ENCODE measurements at regions not wholly inside any gene's neighbourhood (a gene's known extent, or its start where the extent isn't known, plus 50 kb on each side); places are given as distances from the start of the nearest gene placed in this dataset.

- Mint-ChIP-seq H3K4me3 (no peak overlapping the region), H3K27ac (peak overlapping the region in 1 of 6 donors; percentile 59), H3K27me3 (ENCODE audit: low read depth in 3 of 3) (peaks cover 2 to 27% (median 18%) of the 10 kb centered on the region in 3 donors)
Observed at GRCh38 chr12:108462686-108463085, 52.4 kb upstream of the FICD start.

DNA sequence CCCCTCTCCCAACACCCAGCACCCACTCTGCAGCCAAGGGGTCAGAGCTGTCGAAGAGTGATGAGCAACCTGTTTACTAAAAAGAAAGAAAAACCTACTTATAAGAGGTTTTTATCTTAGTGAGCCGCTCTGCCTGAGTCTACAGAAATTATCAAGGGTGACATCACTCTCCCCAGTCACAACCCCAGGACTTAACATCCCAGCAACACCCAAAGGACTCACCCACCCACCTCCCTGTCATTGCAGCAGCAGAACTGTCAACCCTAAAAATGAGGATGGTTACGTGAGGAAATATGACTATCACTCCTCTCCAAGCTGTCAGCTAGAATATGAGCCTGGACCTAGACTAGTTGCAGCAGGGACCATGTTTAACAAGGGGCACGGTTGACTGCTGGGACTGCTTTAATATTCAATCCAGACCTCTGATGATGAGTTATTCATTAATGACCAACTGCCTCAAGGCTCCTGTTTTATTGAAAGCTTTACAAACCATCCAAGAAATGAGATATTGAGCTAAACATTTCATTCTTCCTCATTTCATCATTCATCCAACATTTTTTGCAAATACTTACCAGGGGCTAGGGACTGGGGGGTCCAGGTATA lies 53.9 kb upstream of the FICD start:
- Mint-ChIP-seq H3K4me1 (peaks cover 6% of the 10 kb centered on the region in 2 donors), H3K9me3 (no peaks in the 10 kb centered on the region), H3K27ac (no peak overlapping the region), H3K27me3 (ENCODE audit: low read depth in 3 of 3) (peaks cover 2 to 25% (median 17%) of the 10 kb centered on the region in 3 donors), H3K36me3 (no peaks in the 10 kb centered on the region), H3K4me3 (no peak overlapping the region)
- DNase-seq = no peak

More at GRCh38 chr12:108462686-108463085, 52.4 kb upstream of the FICD start:
- Mint-ChIP-seq H3K9me3 (no peaks in the 10 kb centered on the region), H3K36me3 (no peaks in the 10 kb centered on the region), H3K4me1 (no peaks in the 10 kb centered on the region)
- no peak for DNase-seq

DNA sequence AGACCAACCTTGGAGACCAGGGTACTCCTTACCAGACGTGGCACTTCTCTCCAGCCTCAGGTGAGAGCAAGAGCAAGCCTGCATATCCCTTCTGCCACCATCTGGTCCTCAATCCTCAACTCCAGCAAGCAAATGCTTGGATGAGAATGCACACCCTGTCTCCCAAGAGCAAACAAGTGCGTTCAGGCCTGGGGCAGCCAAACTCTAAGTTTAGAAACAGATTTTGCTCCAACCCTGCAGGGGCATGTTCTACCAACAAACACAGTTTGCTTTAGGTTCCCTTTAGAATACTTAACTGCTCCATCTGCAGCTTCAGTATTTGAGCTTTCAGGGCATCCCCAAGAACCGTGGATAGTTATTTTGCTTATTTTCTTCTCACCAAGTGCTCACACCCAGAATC lies 55.9 kb upstream of the FICD start:
- Mint-ChIP-seq H3K27ac (no peak overlapping the region), H3K4me1 (peaks cover 17% of the 10 kb centered on the region in 2 donors), H3K4me3 (no peak overlapping the region), H3K36me3 (no peaks in the 10 kb centered on the region), H3K27me3 (ENCODE audit: low read depth in 3 of 3) (peaks cover 8 to 28% (median 13%) of the 10 kb centered on the region in 3 donors), H3K9me3 (peaks cover 0 to 1% (median 0%) of the 10 kb centered on the region in 6 donors)
- no peak for DNase-seq

DNA sequence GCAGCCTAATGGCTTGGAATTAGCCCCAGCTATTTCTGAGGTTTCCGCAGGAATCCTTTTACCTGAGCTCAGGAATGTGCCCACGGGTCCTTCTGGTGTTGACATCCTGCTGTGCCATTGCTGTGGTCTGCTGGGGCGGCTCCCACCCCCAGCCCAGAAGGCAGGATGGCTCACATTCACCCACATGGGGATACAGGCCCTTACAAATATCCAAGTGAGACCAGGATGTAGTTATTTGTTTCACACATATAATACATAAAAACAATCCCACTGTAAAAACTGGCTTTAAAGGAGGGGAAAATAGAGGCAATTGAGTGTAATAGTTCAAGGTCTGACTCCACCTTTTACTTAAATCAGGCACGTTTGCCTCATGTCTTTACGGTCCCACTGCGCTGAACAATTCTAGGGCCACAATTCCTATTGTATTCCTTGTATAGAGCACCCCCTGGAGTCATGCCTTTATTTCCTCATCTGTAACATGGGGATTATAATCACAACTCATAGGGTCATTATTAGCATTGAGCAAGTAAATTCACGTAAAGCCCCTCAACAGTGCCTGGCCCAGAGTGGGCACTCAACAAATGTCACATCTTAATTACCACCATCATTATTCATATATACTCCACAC lies 57.2 kb upstream of the FICD start:
- peaks cover 0 to 1% (median 0%) of the 10 kb centered on the region in 6 donors for H3K9me3 Mint-ChIP-seq
- H3K27me3 Mint-ChIP-seq (ENCODE audit: low read depth in 3 of 3) = peaks cover 5 to 22% (median 6%) of the 10 kb centered on the region in 3 donors
- H3K27ac Mint-ChIP-seq = no peak overlapping the region
- no peak overlapping the region for H3K4me3 Mint-ChIP-seq
- DNase-seq = no peak
- H3K36me3 Mint-ChIP-seq = no peaks in the 10 kb centered on the region
- H3K4me1 Mint-ChIP-seq = peaks cover 17% of the 10 kb centered on the region in 2 donors

- H3K27ac Mint-ChIP-seq = no peak overlapping the region
- peaks cover 17% of the 10 kb centered on the region in 2 donors for H3K4me1 Mint-ChIP-seq
- peaks cover 0 to 1% (median 0%) of the 10 kb centered on the region in 6 donors for H3K9me3 Mint-ChIP-seq
- H3K36me3 Mint-ChIP-seq = no peaks in the 10 kb centered on the region
- DNase-seq = peak; percentile 56 to 66 (median 62)
- H3K27me3 Mint-ChIP-seq (ENCODE audit: low read depth in 3 of 3) = peaks cover 2 to 21% (median 6%) of the 10 kb centered on the region in 3 donors
- H3K4me3 Mint-ChIP-seq = no peak overlapping the region
Observed at GRCh38 chr12:108457006-108457733, 57.9 kb upstream of the FICD start.

- H3K27me3 Mint-ChIP-seq (ENCODE audit: low read depth in 3 of 3) = peaks cover 2 to 19% (median 8%) of the 10 kb centered on the region in 3 donors
- H3K36me3 Mint-ChIP-seq = no peaks in the 10 kb centered on the region
- no peak overlapping the region for H3K4me3 Mint-ChIP-seq
- peaks cover 17% of the 10 kb centered on the region in 2 donors for H3K4me1 Mint-ChIP-seq
- peaks cover 0 to 1% (median 0%) of the 10 kb centered on the region in 6 donors for H3K9me3 Mint-ChIP-seq
- no peak overlapping the region for H3K27ac Mint-ChIP-seq
- DNase-seq = peak in 1 of 3 donors; percentile 17
Observed at GRCh38 chr12:108455706-108456105, 59.4 kb upstream of the FICD start.

DNA sequence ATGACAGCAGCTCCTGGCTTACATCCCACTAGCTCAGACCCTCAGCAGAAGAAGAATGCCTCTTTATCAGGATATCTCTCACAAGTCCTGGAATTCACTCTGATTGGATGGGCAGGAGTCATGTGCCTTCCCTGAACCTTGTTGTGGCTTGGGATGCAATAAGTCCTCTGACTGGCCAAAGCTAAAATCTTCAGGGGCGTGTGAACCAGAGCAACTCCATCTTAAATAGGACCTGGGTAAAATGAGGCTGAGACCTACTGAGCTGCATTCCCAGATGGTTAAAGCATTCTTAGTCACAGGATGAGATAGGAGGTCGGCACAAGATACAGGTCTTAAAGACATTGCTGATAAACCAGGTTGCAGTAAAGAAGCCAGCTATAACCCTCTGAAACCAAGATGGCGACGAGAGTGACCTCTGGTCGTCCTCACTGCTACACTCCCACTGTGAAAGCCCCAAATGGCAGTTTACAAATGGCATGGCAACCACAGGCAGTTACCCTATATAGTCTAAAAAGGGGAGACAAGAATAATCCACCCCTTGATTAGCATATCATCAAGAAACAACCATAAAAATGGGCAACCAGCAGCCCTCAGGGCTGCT lies 60.4 kb upstream of the FICD start:
- Mint-ChIP-seq H3K27ac (no peak overlapping the region), H3K27me3 (ENCODE audit: low read depth in 3 of 3) (peaks cover 0 to 19% (median 8%) of the 10 kb centered on the region in 3 donors), H3K4me3 (no peak overlapping the region), H3K4me1 (peaks cover 17% of the 10 kb centered on the region in 2 donors), H3K36me3 (no peaks in the 10 kb centered on the region), H3K9me3 (peaks cover 0 to 1% (median 0%) of the 10 kb centered on the region in 6 donors)
- no peak for DNase-seq

DNA sequence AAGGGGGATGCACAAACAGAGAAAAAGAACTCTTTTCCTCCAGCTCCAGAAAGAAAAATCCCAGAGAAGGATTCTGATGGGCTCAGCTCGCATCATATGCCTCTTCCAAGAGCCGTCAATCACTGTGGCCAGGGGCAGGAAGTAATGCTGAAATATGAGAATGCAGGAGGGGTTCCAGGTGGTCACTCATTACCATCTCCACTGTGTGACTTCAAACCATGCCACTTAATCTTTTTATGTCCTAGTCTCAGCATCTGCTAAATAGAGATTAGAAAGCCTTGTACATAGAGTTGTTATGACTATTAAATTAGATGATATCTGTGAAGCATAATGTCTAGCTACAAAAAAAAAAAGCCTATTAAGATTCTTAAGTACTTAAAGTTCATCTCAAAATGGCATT lies 65.6 kb upstream of the FICD start:
- Mint-ChIP-seq H3K27me3 (ENCODE audit: low read depth in 3 of 3) (peaks cover 4 to 14% (median 5%) of the 10 kb centered on the region in 3 donors), H3K4me3 (no peak overlapping the region), H3K27ac (no peak overlapping the region)

GRCh38 chr12:108448246-108448645 lies 66.8 kb upstream of the FICD start:
- Mint-ChIP-seq H3K9me3 (no peaks in the 10 kb centered on the region), H3K4me3 (no peak overlapping the region), H3K4me1 (no peaks in the 10 kb centered on the region), H3K27me3 (ENCODE audit: low read depth in 3 of 3) (peaks cover 4 to 13% (median 5%) of the 10 kb centered on the region in 3 donors), H3K36me3 (no peaks in the 10 kb centered on the region), H3K27ac (no peak overlapping the region)
- no peak for DNase-seq

More for the DNA sequence above, 65.6 kb upstream of the FICD start:
- H3K9me3 Mint-ChIP-seq = no peaks in the 10 kb centered on the region
- no peaks in the 10 kb centered on the region for H3K36me3 Mint-ChIP-seq
- no peaks in the 10 kb centered on the region for H3K4me1 Mint-ChIP-seq
- no peak for DNase-seq

GRCh38 chr12:108447168-108447832 lies 67.8 kb upstream of the FICD start:
- H3K9me3 Mint-ChIP-seq = no peaks in the 10 kb centered on the region
- H3K36me3 Mint-ChIP-seq = no peaks in the 10 kb centered on the region
- no peak overlapping the region for H3K27ac Mint-ChIP-seq
- no peak for DNase-seq
- peaks cover 4 to 11% (median 5%) of the 10 kb centered on the region in 3 donors for H3K27me3 Mint-ChIP-seq (ENCODE audit: low read depth in 3 of 3)
- no peak overlapping the region for H3K4me3 Mint-ChIP-seq
- H3K4me1 Mint-ChIP-seq = no peaks in the 10 kb centered on the region

DNA sequence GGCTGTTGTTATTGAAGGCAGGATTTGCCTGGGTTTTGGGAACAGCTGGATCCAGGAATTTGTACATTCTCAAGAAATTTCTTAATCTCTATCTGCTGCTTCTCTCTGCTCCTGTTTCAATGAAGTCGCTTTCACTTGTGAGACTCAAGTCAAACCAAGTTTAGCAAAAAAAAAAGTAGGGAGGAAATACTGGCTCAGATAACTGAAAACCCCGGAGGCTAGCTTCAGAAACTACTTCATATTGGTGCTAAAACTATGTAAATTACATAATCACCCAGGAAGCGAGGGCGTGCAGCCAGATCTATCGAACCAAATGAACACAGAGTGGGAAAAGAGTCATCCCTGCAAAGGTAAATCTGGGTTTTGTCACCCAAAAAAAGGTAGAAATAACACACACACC lies 68.3 kb upstream of the FICD start:
- Mint-ChIP-seq H3K4me1 (no peaks in the 10 kb centered on the region), H3K4me3 (no peak overlapping the region), H3K9me3 (no peaks in the 10 kb centered on the region), H3K36me3 (no peaks in the 10 kb centered on the region), H3K27ac (no peak overlapping the region), H3K27me3 (ENCODE audit: low read depth in 3 of 3) (peaks cover 4 to 5% (median 5%) of the 10 kb centered on the region in 3 donors)
- no peak for DNase-seq

- H3K27ac Mint-ChIP-seq = no peak overlapping the region
- H3K4me3 Mint-ChIP-seq = no peak overlapping the region
- DNase-seq = no peak
- peaks cover 3 to 9% (median 6%) of the 10 kb centered on the region in 3 donors for H3K27me3 Mint-ChIP-seq (ENCODE audit: low read depth in 3 of 3)
- peaks cover 0 to 3% (median 0%) of the 10 kb centered on the region in 3 donors for H3K36me3 Mint-ChIP-seq
- no peaks in the 10 kb centered on the region for H3K4me1 Mint-ChIP-seq
- H3K9me3 Mint-ChIP-seq = no peaks in the 10 kb centered on the region
Observed at GRCh38 chr12:108442910-108443309, 72.2 kb upstream of the FICD start.

DNA sequence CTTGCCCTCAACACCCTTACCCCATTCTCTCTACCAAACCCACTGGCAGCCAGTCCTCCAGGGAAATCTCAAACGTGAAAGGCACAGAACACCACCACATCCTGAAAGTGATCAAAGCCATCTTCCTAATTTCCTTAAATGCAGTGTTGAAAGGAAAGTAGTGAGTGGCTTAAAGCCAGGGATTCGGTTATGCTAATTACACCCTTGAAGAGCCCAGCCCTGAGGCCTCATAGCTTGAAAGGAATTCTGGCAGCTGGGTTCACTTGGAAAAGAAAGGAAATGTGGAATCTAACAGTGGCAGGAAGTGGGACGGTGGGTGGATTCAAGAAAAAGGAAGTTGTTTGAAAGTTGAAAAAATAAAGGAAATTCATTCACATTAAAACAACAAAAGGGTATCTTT lies 73.0 kb upstream of the FICD start:
- Mint-ChIP-seq H3K4me1 (no peaks in the 10 kb centered on the region), H3K4me3 (no peak overlapping the region), H3K27me3 (ENCODE audit: low read depth in 3 of 3) (peaks cover 0 to 10% (median 6%) of the 10 kb centered on the region in 3 donors), H3K9me3 (no peaks in the 10 kb centered on the region), H3K36me3 (peaks cover 0 to 3% (median 0%) of the 10 kb centered on the region in 3 donors), H3K27ac (no peak overlapping the region)
- DNase-seq = no peak
